Erythroblast (primary cell): ENCODE measurements at regions not wholly inside any gene's neighbourhood (a gene's known extent, or its start where the extent isn't known, plus 50 kb on each side); places are given as distances from the start of the nearest gene placed in this dataset.

Source experiments
- GATA1 ChIP-seq: IDR thresholded peaks from 2 replicates; pipeline ENCODE4 v1.6.1; 2011; ENCODE audit warnings: low read depth, mild to moderate bottlenecking, control low read depth, low read length, moderate library complexity
- POLR2A ChIP-seq: IDR thresholded peaks from 2 replicates; pipeline ENCODE4 v1.6.1; 2011; ENCODE audit warnings: mild to moderate bottlenecking, low read length

DNA sequence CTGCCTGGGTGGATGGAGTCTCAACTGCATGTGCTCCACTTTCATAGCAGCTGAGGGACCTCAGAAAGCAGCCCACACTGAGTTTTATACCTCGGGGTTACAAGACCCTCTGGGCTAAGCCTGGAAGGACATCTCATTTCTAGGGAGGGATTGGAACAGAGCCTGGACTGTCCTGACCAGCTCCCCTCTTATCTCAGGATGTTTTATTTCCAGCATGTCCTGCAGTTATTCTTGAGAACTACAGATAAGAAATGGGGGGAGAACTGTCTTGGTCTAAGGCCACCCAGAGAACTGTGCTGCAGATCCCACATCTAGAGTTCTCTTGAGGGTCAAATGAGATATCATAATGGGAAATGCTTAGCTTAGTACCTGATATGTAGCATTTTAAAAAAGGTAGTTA is 97.3 kb upstream of the CHD6 start:
- TF ChIP-seq POLR2A = no peak
- no peak for TF ChIP-seq GATA1
